HepG2 (cell line): ENCODE measurements at regions not wholly inside any gene's neighbourhood (a gene's known extent, or its start where the extent isn't known, plus 50 kb on each side); places are given as distances from the start of the nearest gene placed in this dataset.

Experiments
- GATA4 ChIP-seq: sonication (generic); IDR thresholded peaks from 2 replicates; pipeline ENCODE4 v1.6.1; 2016; ENCODE audit warnings: antibody characterized with exemption, low read depth, borderline replicate concordance
- HIVEP1 ChIP-seq: sonication (generic); formaldehyde crosslinking; IDR thresholded peaks from 2 replicates; pipeline ENCODE4 v1.4.0; 2020; ENCODE audit warnings: mild to moderate bottlenecking, missing genetic modification reagents
- KLF6 ChIP-seq: IDR thresholded peaks from 2 replicates; pipeline ENCODE4 v1.8.0; 2016; ENCODE audit warnings: missing biosample characterization, missing genetic modification reagents
- MYNN ChIP-seq: sonication (generic); formaldehyde crosslinking; IDR thresholded peaks from 2 replicates; pipeline ENCODE4 v1.4.0; 2020; ENCODE audit warnings: mild to moderate bottlenecking, low read depth, missing genetic modification reagents
- ONECUT2 ChIP-seq: sonication (generic); formaldehyde crosslinking; IDR thresholded peaks from 2 replicates; pipeline ENCODE4 v1.4.0; 2020; ENCODE audit warnings: missing genetic modification reagents
- PHF21A ChIP-seq: sonication (generic); formaldehyde crosslinking; IDR thresholded peaks from 2 replicates; pipeline ENCODE4 v1.5.0; 2020; ENCODE audit warnings: mild to moderate bottlenecking, missing genetic modification reagents
- PITX1 ChIP-seq: sonication (generic); formaldehyde crosslinking; IDR thresholded peaks from 2 replicates; pipeline ENCODE4 v1.5.1; 2020; ENCODE audit warnings: mild to moderate bottlenecking, missing genetic modification reagents
- RARA ChIP-seq: IDR thresholded peaks from 2 replicates; pipeline ENCODE4 v1.6.1; 2016; ENCODE audit warnings: missing genetic modification reagents, missing compliant biosample characterization
- SCMH1 ChIP-seq: sonication (generic); formaldehyde crosslinking; IDR thresholded peaks from 2 replicates; pipeline ENCODE4 v1.9.0; 2021; ENCODE audit warnings: missing genetic modification reagents, mild to moderate bottlenecking, borderline replicate concordance
- SP140L ChIP-seq: sonication (generic); formaldehyde crosslinking; IDR thresholded peaks from 2 replicates; pipeline ENCODE4 v1.4.0; 2020; ENCODE audit warnings: missing genetic modification reagents, borderline replicate concordance
- SP5 ChIP-seq: IDR thresholded peaks from 2 replicates; pipeline ENCODE4 v1.6.1; 2016; ENCODE audit warnings: low read depth, borderline replicate concordance
- ZFP41 ChIP-seq: sonication (generic); formaldehyde crosslinking; IDR thresholded peaks from 2 replicates; pipeline ENCODE4 v1.4.0; 2020; ENCODE audit warnings: mild to moderate bottlenecking, missing genetic modification reagents, borderline replicate concordance
- ZFX ChIP-seq: sonication (generic); formaldehyde crosslinking; IDR thresholded peaks from 2 replicates; pipeline ENCODE4 v1.4.0; 2020; ENCODE audit warnings: mild to moderate bottlenecking, low read depth, missing genetic modification reagents, moderate library complexity
- ZNF207 ChIP-seq: fragments of 450-650 bp; IDR thresholded peaks from 2 replicates; pipeline ENCODE4 v1.6.1; 2016; ENCODE audit warnings: antibody characterized with exemption, borderline replicate concordance
- ZNF841 ChIP-seq: sonication (generic); formaldehyde crosslinking; IDR thresholded peaks from 2 replicates; pipeline ENCODE4 v1.8.1; 2023; ENCODE audit warnings: missing genetic modification reagents, borderline replicate concordance
- TF ChIP-seq, protein P1 (sequence below): sonication (generic); formaldehyde crosslinking; IDR thresholded peaks from 2 replicates; pipeline ENCODE4 v1.4.0; 2020; ENCODE audit warnings: missing genetic modification reagents
- TF ChIP-seq, protein P2 (sequence below): sonication (generic); formaldehyde crosslinking; IDR thresholded peaks from 2 replicates; pipeline ENCODE4 v1.4.0; 2020; ENCODE audit warnings: missing genetic modification reagents, mild to moderate bottlenecking, borderline replicate concordance
- TF ChIP-seq, protein P3 (sequence below): sonication (generic); formaldehyde crosslinking; IDR thresholded peaks from 2 replicates; pipeline ENCODE4 v1.8.1; 2023; ENCODE audit warnings: mild to moderate bottlenecking, inconsistent platforms, moderate library complexity, missing genetic modification reagents, borderline replicate concordance
- TF ChIP-seq, protein P4 (sequence below): sonication (generic); formaldehyde crosslinking; IDR thresholded peaks from 2 replicates; pipeline ENCODE4 v1.4.0; 2020; ENCODE audit warnings: missing genetic modification reagents, borderline replicate concordance
- TF ChIP-seq, protein P5 (sequence below): sonication (generic); formaldehyde crosslinking; IDR thresholded peaks from 2 replicates; pipeline ENCODE4 v1.8.0; 2022; ENCODE audit warnings: mild to moderate bottlenecking, missing genetic modification reagents, borderline replicate concordance

DNA sequence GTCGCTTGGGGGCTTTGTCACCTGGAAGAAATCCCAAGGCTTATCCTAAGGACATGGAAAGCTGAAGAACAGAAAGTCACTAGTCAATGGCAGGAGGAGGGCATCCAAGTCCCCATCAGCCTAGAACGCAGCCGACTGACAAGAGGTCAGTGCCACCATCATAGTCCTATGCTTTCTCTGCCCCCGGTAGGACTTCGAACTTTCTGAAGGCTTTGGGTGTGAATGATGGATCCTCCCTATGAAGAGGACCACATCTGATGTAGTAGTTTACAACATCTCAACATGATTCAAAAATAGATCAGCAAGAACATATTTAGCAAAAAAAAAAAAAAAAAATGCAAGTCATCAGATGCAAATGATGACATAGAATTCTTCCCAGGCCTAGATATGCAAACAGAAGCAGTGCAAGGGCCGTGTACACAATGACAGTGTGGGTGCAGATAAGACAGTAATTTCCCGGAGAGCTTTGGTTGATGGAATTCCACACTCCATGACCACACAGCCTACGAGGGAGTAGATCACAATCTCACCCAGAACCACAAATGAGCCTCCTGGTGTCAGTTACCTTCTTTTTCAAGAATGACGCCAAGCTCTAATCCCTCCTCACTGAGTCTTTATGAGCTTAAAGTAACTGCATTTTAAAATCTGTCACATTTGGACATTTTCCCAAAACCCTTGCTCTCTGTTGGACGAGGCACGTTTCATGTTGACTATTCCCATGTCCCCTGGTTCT, 88.2 kb downstream of the PSMG1 start (continued):
- TF ChIP-seq, protein P1, sequence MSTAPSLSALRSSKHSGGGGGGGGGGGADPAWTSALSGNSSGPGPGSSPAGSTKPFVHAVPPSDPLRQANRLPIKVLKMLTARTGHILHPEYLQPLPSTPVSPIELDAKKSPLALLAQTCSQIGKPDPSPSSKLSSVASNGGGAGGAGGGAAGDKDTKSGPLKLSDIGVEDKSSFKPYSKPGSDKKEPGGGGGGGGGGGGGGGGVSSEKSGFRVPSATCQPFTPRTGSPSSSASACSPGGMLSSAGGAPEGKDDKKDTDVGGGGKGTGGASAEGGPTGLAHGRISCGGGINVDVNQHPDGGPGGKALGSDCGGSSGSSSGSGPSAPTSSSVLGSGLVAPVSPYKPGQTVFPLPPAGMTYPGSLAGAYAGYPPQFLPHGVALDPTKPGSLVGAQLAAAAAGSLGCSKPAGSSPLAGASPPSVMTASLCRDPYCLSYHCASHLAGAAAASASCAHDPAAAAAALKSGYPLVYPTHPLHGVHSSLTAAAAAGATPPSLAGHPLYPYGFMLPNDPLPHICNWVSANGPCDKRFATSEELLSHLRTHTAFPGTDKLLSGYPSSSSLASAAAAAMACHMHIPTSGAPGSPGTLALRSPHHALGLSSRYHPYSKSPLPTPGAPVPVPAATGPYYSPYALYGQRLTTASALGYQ (CRISPR knock-in tag): peak; percentile 86
- TF ChIP-seq ZNF841 (CRISPR knock-in tag): no peak
- no peak for TF ChIP-seq ZNF207
- no peak for TF ChIP-seq KLF6 (CRISPR knock-in tag)
- TF ChIP-seq, protein P2, sequence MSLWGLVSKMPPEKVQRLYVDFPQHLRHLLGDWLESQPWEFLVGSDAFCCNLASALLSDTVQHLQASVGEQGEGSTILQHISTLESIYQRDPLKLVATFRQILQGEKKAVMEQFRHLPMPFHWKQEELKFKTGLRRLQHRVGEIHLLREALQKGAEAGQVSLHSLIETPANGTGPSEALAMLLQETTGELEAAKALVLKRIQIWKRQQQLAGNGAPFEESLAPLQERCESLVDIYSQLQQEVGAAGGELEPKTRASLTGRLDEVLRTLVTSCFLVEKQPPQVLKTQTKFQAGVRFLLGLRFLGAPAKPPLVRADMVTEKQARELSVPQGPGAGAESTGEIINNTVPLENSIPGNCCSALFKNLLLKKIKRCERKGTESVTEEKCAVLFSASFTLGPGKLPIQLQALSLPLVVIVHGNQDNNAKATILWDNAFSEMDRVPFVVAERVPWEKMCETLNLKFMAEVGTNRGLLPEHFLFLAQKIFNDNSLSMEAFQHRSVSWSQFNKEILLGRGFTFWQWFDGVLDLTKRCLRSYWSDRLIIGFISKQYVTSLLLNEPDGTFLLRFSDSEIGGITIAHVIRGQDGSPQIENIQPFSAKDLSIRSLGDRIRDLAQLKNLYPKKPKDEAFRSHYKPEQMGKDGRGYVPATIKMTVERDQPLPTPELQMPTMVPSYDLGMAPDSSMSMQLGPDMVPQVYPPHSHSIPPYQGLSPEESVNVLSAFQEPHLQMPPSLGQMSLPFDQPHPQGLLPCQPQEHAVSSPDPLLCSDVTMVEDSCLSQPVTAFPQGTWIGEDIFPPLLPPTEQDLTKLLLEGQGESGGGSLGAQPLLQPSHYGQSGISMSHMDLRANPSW (CRISPR knock-in tag): no peak
- TF ChIP-seq SP5 (CRISPR knock-in tag): no peak
- TF ChIP-seq MYNN (CRISPR knock-in tag): no peak
- TF ChIP-seq ZFP41 (CRISPR knock-in tag): no peak
- TF ChIP-seq ZFX: 0 out of 2 replicates have a peak, but pooled peaks have one; percentile 53
- no peak for TF ChIP-seq ONECUT2
- TF ChIP-seq, protein P3, sequence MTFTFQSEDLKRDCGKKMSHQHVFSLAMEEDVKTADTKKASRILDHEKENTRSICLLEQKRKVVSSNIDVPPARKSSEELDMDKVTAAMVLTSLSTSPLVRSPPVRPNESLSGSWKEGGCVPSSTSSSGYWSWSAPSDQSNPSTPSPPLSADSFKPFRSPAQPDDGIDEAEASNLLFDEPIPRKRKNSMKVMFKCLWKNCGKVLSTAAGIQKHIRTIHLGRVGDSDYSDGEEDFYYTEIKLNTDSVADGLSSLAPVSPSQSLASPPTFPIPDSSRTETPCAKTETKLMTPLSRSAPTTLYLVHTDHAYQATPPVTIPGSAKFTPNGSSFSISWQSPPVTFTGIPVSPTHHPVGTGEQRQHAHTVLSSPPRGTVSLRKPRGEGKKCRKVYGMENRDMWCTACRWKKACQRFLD (CRISPR knock-in tag): no peak
- peak; percentile 83 for TF ChIP-seq PITX1 (CRISPR knock-in tag)
- TF ChIP-seq SCMH1: no peak
- no peak for TF ChIP-seq HIVEP1 (CRISPR knock-in tag)
- no peak for TF ChIP-seq SP140L (CRISPR knock-in tag)
- TF ChIP-seq, protein P4, sequence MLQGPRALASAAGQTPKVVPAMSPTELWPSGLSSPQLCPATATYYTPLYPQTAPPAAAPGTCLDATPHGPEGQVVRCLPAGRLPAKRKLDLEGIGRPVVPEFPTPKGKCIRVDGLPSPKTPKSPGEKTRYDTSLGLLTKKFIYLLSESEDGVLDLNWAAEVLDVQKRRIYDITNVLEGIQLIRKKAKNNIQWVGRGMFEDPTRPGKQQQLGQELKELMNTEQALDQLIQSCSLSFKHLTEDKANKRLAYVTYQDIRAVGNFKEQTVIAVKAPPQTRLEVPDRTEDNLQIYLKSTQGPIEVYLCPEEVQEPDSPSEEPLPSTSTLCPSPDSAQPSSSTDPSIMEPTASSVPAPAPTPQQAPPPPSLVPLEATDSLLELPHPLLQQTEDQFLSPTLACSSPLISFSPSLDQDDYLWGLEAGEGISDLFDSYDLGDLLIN (CRISPR knock-in tag): no peak
- peak; percentile 88 for TF ChIP-seq PHF21A (CRISPR knock-in tag)
- TF ChIP-seq, protein P5, sequence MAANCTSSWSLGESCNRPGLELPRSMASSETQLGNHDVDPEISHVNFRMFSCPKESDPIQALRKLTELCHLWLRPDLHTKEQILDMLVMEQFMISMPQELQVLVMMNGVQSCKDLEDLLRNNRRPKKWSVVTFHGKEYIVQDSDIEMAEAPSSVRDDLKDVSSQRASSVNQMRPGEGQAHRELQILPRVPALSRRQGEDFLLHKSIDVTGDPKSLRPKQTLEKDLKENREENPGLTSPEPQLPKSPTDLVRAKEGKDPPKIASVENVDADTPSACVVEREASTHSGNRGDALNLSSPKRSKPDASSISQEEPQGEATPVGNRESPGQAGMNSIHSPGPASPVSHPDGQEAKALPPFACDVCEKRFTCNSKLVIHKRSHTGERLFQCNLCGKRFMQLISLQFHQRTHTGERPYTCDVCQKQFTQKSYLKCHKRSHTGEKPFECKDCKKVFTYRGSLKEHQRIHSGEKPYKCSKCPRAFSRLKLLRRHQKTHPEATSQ (CRISPR knock-in tag): no peak
- peak; percentile 85 for TF ChIP-seq RARA (CRISPR knock-in tag)
- TF ChIP-seq GATA4: peak; percentile 96
